ENCODE measurements at regions not wholly inside any gene's neighbourhood (a gene's known extent, or its start where the extent isn't known, plus 50 kb on each side); places are given as distances from the start of the nearest gene placed in this dataset.

- H3K9me3 ChIP-seq (ENCODE audit: low read length): no peaks in the 10 kb centered on the region
- ChIA-PET POLR2A (no interaction called here), CTCF (ENCODE audit: unreplicated experiment) (no interaction called here)
- no peak overlapping the region for H2AFZ ChIP-seq (ENCODE audit: low read length)
- intact Hi-C loops (cut with micrococcal nuclease; ENCODE audit: unreplicated experiment): no loop called here
- no peaks in the 10 kb centered on the region for H3K79me2 ChIP-seq (ENCODE audit: insufficient read depth, low read depth, low read length)
- no peaks in the 10 kb centered on the region for H4K20me1 ChIP-seq (ENCODE audit: insufficient read depth, low read length)
- H3K36me3 ChIP-seq (ENCODE audit: insufficient read depth, low read length): no peaks in the 10 kb centered on the region
- TF ChIP-seq EZH2phosphoT487 (IDR thresholded peaks at IDR 0.05; ENCODE audit: borderline replicate concordance, low read depth, low read length): no peak
- TF ChIP-seq, protein P1, sequence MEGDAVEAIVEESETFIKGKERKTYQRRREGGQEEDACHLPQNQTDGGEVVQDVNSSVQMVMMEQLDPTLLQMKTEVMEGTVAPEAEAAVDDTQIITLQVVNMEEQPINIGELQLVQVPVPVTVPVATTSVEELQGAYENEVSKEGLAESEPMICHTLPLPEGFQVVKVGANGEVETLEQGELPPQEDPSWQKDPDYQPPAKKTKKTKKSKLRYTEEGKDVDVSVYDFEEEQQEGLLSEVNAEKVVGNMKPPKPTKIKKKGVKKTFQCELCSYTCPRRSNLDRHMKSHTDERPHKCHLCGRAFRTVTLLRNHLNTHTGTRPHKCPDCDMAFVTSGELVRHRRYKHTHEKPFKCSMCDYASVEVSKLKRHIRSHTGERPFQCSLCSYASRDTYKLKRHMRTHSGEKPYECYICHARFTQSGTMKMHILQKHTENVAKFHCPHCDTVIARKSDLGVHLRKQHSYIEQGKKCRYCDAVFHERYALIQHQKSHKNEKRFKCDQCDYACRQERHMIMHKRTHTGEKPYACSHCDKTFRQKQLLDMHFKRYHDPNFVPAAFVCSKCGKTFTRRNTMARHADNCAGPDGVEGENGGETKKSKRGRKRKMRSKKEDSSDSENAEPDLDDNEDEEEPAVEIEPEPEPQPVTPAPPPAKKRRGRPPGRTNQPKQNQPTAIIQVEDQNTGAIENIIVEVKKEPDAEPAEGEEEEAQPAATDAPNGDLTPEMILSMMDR (conservative IDR thresholded peaks at IDR 0.05; ENCODE audit: low read length): no peak
- H3K4me1 ChIP-seq (ENCODE audit: insufficient read depth, low read length, poor library complexity, severe bottlenecking): no peaks in the 10 kb centered on the region
- no peak for DNase-seq (ENCODE audit: low spot score)
- H3K4me2 ChIP-seq (ENCODE audit: low read length): no peak overlapping the region
- no peak overlapping the region for H3K4me3 ChIP-seq (ENCODE audit: low read depth, low read length, poor library complexity, severe bottlenecking)
- H3K9me2 ChIP-seq (ENCODE audit: insufficient read depth, low read length): no peaks in the 10 kb centered on the region
- H3K27ac ChIP-seq (ENCODE audit: low read depth, low read length, poor library complexity, severe bottlenecking): no peak overlapping the region
- no TSS peak for BruUV-seq (replicated peaks)
Observed at GRCh38 chr11:121961321-121961801, 154.7 kb downstream of the BLID start.

- Histone ChIP-seq H3K4me3 (ENCODE audit: low read depth, low read length, poor library complexity, severe bottlenecking) (no peak overlapping the region), H3K9me3 (ENCODE audit: low read length) (no peaks in the 10 kb centered on the region), H4K20me1 (ENCODE audit: insufficient read depth, low read length) (no peaks in the 10 kb centered on the region), H3K4me2 (ENCODE audit: low read length) (no peak overlapping the region), H2AFZ (ENCODE audit: low read length) (no peak overlapping the region), H3K27ac (ENCODE audit: low read depth, low read length, poor library complexity, severe bottlenecking) (no peak overlapping the region), H3K79me2 (ENCODE audit: insufficient read depth, low read depth, low read length) (no peaks in the 10 kb centered on the region), H3K36me3 (ENCODE audit: insufficient read depth, low read length) (no peaks in the 10 kb centered on the region), H3K4me1 (ENCODE audit: insufficient read depth, low read length, poor library complexity, severe bottlenecking) (no peaks in the 10 kb centered on the region), H3K9me2 (ENCODE audit: insufficient read depth, low read length) (no peaks in the 10 kb centered on the region)
- intact Hi-C loops (cut with micrococcal nuclease; ENCODE audit: unreplicated experiment): no loop called here
- DNase-seq (ENCODE audit: low spot score): no peak
- POLR2A ChIA-PET: interaction anchor here (0.6 kb wide), 1 partner anchor 65 kb away, joined by 5 read pairs; no protein-coding TSS in a partner anchor
- CTCF ChIA-PET (ENCODE audit: unreplicated experiment): no interaction called here
- BruUV-seq (replicated peaks): no TSS peak
- TF ChIP-seq EZH2phosphoT487 (IDR thresholded peaks at IDR 0.05; ENCODE audit: borderline replicate concordance, low read depth, low read length): no peak
- TF ChIP-seq, protein P1 (conservative IDR thresholded peaks at IDR 0.05; ENCODE audit: low read length): no peak
Observed at GRCh38 chr11:121958971-121959325, 157.1 kb downstream of the BLID start.

GRCh38 chr11:121958323-121958970 lies 157.6 kb downstream of the BLID start:
- TF ChIP-seq EZH2phosphoT487 (IDR thresholded peaks at IDR 0.05; ENCODE audit: borderline replicate concordance, low read depth, low read length): no peak
- TF ChIP-seq, protein P1 (conservative IDR thresholded peaks at IDR 0.05; ENCODE audit: low read length): no peak
- Histone ChIP-seq H3K4me2 (ENCODE audit: low read length) (no peak overlapping the region), H3K36me3 (ENCODE audit: insufficient read depth, low read length) (no peaks in the 10 kb centered on the region), H3K79me2 (ENCODE audit: insufficient read depth, low read depth, low read length) (no peaks in the 10 kb centered on the region), H3K4me3 (ENCODE audit: low read depth, low read length, poor library complexity, severe bottlenecking) (no peak overlapping the region), H4K20me1 (ENCODE audit: insufficient read depth, low read length) (no peaks in the 10 kb centered on the region), H3K4me1 (ENCODE audit: insufficient read depth, low read length, poor library complexity, severe bottlenecking) (no peaks in the 10 kb centered on the region), H3K9me3 (ENCODE audit: low read length) (no peaks in the 10 kb centered on the region), H2AFZ (ENCODE audit: low read length) (no peak overlapping the region), H3K9me2 (ENCODE audit: insufficient read depth, low read length) (no peaks in the 10 kb centered on the region), H3K27ac (ENCODE audit: low read depth, low read length, poor library complexity, severe bottlenecking) (no peak overlapping the region)
- CTCF ChIA-PET (ENCODE audit: unreplicated experiment): no interaction called here
- intact Hi-C loops (cut with micrococcal nuclease; ENCODE audit: unreplicated experiment): no loop called here
- DNase-seq (ENCODE audit: low spot score): no peak
- BruUV-seq (replicated peaks): no TSS peak
- POLR2A ChIA-PET: no interaction called here
